Activated CD4-positive, alpha-beta T cell treated with anti-CD3 and anti-CD28 coated beads for 36 hours (primary cell): ENCODE measurements at regions not wholly inside any gene's neighbourhood (a gene's known extent, or its start where the extent isn't known, plus 50 kb on each side); places are given as distances from the start of the nearest gene placed in this dataset.

Source experiments
- ATAC-seq: fragments of 200-7000 bp; cut with Tn5 transposase; one replicate; pipeline ENCODE4 v1.10.0; 2021; ENCODE audit warnings: mild to moderate bottlenecking, moderate library complexity
- CTCF ChIA-PET: fragments of 350-600 bp; sonication (Branson Sonifier 250); formaldehyde crosslinking; loops from one replicate; lab custom pipeline; 2021; ENCODE audit warnings: antibody characterized with exemption; lab: Charles Lee
- POLR2A ChIA-PET: fragments of 350-600 bp; sonication (Branson Sonifier 250); formaldehyde crosslinking; loops from one replicate; lab custom pipeline; 2021; ENCODE audit warnings: antibody characterized with exemption, inconsistent platforms; lab: Charles Lee
- DNase-seq: peaks from one replicate; pipeline ENCODE4 v3.0.0-alpha.2; 2020
- H3K27ac Mint-ChIP-seq: one replicate; pipeline ENCODE4 v1.8.0; 2021; ENCODE audit warnings: mixed read lengths
- H3K27me3 Mint-ChIP-seq: one replicate; pipeline ENCODE4 v1.8.0; 2021; ENCODE audit warnings: mixed read lengths
- H3K36me3 Mint-ChIP-seq: one replicate; pipeline ENCODE4 v1.8.0; 2021; ENCODE audit warnings: low read depth, mixed read lengths
- H3K4me1 Mint-ChIP-seq: one replicate; pipeline ENCODE4 v1.8.0; 2021; ENCODE audit warnings: mixed read lengths
- H3K4me3 Mint-ChIP-seq: one replicate; pipeline ENCODE4 v1.8.0; 2021; ENCODE audit warnings: mild to moderate bottlenecking, moderate library complexity, mixed read lengths
- H3K9me3 Mint-ChIP-seq: one replicate; pipeline ENCODE4 v1.8.0; 2021; ENCODE audit warnings: low read depth, mixed read lengths
- intact Hi-C, 2 experiments: fragments of 100-400 bp; cut with DNase I in 1 of 2; cut with micrococcal nuclease in 1 of 2; formaldehyde crosslinking; loops; one replicate each; pipeline versions ENCODE4 v1.14.2 to v1.15.1; 2022 to 2024; cut with DNase I, micrococcal nuclease

GRCh38 chr7:41375582-41375981 lies 327.3 kb downstream of the INHBA start:
- no peaks in the 10 kb centered on the region for H3K4me1 Mint-ChIP-seq
- ChIA-PET CTCF (interaction anchor here (0.6 kb wide), 1 partner anchor 43 kb away, joined by 4 read pairs; no protein-coding TSS in a partner anchor), POLR2A (no interaction called here)
- DNase-seq (no peak), ATAC-seq (no peak)
- no peaks in the 10 kb centered on the region for H3K27me3 Mint-ChIP-seq
- intact Hi-C loops = no loop called here
- no peak overlapping the region for H3K4me3 Mint-ChIP-seq
- no peak overlapping the region for H3K27ac Mint-ChIP-seq
- H3K9me3 Mint-ChIP-seq = peaks cover 2% of the 10 kb centered on the region
- no peaks in the 10 kb centered on the region for H3K36me3 Mint-ChIP-seq

DNA sequence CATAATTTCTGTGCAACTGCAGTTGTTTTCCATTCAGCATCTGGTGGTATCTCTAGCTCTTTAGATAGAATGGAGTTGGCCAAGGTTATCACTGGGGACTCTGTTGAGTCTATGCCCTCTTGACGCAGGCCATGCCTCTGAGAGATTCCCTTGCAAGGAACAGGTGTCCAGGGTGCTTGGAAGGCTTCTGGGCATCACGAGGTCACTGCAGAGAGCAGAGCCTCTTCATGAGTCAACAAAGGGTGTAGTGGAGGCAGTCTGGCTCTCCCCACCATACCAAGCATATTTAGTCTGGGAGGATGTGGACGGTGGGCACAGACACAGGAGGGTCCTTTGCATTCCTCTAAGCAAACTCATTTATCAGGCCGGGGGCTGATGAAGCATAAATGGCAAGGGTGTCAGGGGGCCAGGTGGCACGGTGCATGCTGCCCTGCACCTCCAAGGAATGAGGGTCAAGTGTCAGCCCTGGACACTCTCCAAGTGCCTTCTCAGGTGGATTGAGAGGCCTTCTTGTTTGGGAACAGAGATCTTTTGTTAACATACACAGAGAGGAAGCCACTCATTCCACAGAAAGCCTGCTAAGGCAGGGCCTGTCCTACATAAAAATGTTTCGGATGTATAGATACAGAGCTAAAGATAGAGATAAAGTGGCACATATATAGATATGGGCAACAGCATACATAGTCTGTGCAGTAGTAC lies 328.6 kb downstream of the INHBA start:
- intact Hi-C loops = no loop called here
- H3K4me1 Mint-ChIP-seq = no peaks in the 10 kb centered on the region
- no peak overlapping the region for H3K4me3 Mint-ChIP-seq
- no peaks in the 10 kb centered on the region for H3K36me3 Mint-ChIP-seq
- ATAC-seq = no peak
- peaks cover 2% of the 10 kb centered on the region for H3K9me3 Mint-ChIP-seq
- POLR2A ChIA-PET = no interaction called here
- no peak for DNase-seq
- CTCF ChIA-PET = no interaction called here
- no peaks in the 10 kb centered on the region for H3K27me3 Mint-ChIP-seq
- no peak overlapping the region for H3K27ac Mint-ChIP-seq

- no peak for ATAC-seq
- peaks cover 6% of the 10 kb centered on the region for H3K9me3 Mint-ChIP-seq
These were observed 334.7 kb downstream of the INHBA start for GRCh38 chr7:41367967-41368882.

DNA sequence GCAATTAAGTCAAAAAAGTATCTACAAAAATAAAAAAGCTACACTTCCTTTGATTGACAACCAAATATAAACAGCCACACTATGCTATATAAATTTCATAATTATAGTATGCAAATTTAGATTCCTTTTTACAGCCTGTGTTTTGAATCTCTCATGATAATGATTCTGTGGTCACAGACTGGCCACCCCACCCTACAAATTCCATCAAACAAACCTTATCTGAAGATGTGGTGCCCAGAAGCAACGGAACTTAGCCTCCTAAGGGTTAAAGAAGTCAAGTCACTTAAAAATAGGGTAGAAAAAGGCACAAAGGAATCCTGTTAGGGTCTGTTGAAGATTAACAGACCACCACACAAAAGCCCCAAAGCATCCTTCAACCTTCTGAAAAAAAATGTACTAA lies 351.8 kb downstream of the INHBA start:
- no peaks in the 10 kb centered on the region for H3K4me1 Mint-ChIP-seq
- H3K4me3 Mint-ChIP-seq = no peak overlapping the region
- DNase-seq = no peak
- H3K36me3 Mint-ChIP-seq = no peaks in the 10 kb centered on the region
- intact Hi-C loops = no loop called here
- H3K9me3 Mint-ChIP-seq = peaks cover 4% of the 10 kb centered on the region
- POLR2A ChIA-PET = no interaction called here
- ATAC-seq = no peak
- H3K27ac Mint-ChIP-seq = no peak overlapping the region
- CTCF ChIA-PET = no interaction called here
- H3K27me3 Mint-ChIP-seq = no peaks in the 10 kb centered on the region

More at GRCh38 chr7:41367967-41368882, 334.7 kb downstream of the INHBA start:
- CTCF ChIA-PET = no interaction called here
- H3K27ac Mint-ChIP-seq = no peak overlapping the region
- no peaks in the 10 kb centered on the region for H3K27me3 Mint-ChIP-seq
- no peaks in the 10 kb centered on the region for H3K36me3 Mint-ChIP-seq
- no peak for DNase-seq
- no peaks in the 10 kb centered on the region for H3K4me1 Mint-ChIP-seq
- POLR2A ChIA-PET = no interaction called here
- H3K4me3 Mint-ChIP-seq = no peak overlapping the region
- intact Hi-C loops = no loop called here

GRCh38 chr7:41346878-41347277 lies 356.0 kb downstream of the INHBA start:
- ATAC-seq = no peak
- DNase-seq = no peak
- Mint-ChIP-seq H3K9me3 (peaks cover 4% of the 10 kb centered on the region), H3K4me1 (no peaks in the 10 kb centered on the region), H3K27me3 (no peaks in the 10 kb centered on the region), H3K36me3 (no peaks in the 10 kb centered on the region), H3K27ac (no peak overlapping the region), H3K4me3 (no peak overlapping the region)
- ChIA-PET POLR2A (no interaction called here), CTCF (no interaction called here)
- intact Hi-C loops = no loop called here

- ChIA-PET POLR2A (interaction anchor here (0.7 kb wide), 1 partner anchor 361 kb away, joined by 7 read pairs; no protein-coding TSS in a partner anchor), CTCF (interaction anchor here (0.8 kb wide), 1 partner anchor 325 kb away, joined by 3 read pairs; no protein-coding TSS in a partner anchor)
- H3K4me1 Mint-ChIP-seq = no peaks in the 10 kb centered on the region
- H3K27ac Mint-ChIP-seq = no peak overlapping the region
- no peaks in the 10 kb centered on the region for H3K27me3 Mint-ChIP-seq
- no peak for DNase-seq
- ATAC-seq = no peak
- peaks cover 3% of the 10 kb centered on the region for H3K9me3 Mint-ChIP-seq
- no peak overlapping the region for H3K4me3 Mint-ChIP-seq
- intact Hi-C loops = no loop called here
- H3K36me3 Mint-ChIP-seq = no peaks in the 10 kb centered on the region
These were observed 362.8 kb downstream of the INHBA start for GRCh38 chr7:41339913-41340676.

GRCh38 chr7:41336981-41337380 lies 365.9 kb downstream of the INHBA start:
- Mint-ChIP-seq H3K4me3 (no peak overlapping the region), H3K36me3 (no peaks in the 10 kb centered on the region), H3K27ac (no peak overlapping the region), H3K27me3 (no peaks in the 10 kb centered on the region), H3K4me1 (no peaks in the 10 kb centered on the region), H3K9me3 (peaks cover 2% of the 10 kb centered on the region)
- POLR2A ChIA-PET = no interaction called here
- CTCF ChIA-PET = no interaction called here
- no peak for DNase-seq
- intact Hi-C loops = no loop called here
- no peak for ATAC-seq

DNA sequence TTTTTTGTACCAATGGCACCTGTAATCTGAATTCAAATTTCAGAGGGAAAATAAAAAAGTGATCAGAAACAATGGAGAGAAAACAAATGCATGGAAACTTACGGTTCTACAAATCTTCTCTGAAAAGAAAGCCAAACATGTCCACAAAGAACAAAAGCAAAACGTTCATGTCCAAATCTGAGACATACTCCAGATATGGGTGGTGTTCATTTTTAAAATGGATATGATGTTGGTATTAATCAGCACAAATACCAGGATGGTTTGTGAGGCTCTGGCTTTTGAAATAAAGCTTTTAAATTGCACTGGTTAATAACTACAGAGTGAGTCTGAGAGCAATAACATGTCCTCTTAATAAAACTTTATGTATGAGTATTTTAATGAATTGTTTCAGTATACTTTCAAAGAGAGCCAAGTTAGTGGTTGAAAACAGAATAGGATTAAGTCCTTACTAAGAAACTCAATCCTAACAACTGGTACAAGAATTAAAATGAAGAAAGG lies 366.4 kb downstream of the INHBA start:
- intact Hi-C loops = no loop called here
- ChIA-PET CTCF (no interaction called here), POLR2A (no interaction called here)
- Mint-ChIP-seq H3K4me1 (no peaks in the 10 kb centered on the region), H3K27me3 (no peaks in the 10 kb centered on the region), H3K27ac (no peak overlapping the region), H3K36me3 (no peaks in the 10 kb centered on the region), H3K4me3 (no peak overlapping the region), H3K9me3 (peaks cover 2% of the 10 kb centered on the region)
- no peak for DNase-seq
- no peak for ATAC-seq

DNA sequence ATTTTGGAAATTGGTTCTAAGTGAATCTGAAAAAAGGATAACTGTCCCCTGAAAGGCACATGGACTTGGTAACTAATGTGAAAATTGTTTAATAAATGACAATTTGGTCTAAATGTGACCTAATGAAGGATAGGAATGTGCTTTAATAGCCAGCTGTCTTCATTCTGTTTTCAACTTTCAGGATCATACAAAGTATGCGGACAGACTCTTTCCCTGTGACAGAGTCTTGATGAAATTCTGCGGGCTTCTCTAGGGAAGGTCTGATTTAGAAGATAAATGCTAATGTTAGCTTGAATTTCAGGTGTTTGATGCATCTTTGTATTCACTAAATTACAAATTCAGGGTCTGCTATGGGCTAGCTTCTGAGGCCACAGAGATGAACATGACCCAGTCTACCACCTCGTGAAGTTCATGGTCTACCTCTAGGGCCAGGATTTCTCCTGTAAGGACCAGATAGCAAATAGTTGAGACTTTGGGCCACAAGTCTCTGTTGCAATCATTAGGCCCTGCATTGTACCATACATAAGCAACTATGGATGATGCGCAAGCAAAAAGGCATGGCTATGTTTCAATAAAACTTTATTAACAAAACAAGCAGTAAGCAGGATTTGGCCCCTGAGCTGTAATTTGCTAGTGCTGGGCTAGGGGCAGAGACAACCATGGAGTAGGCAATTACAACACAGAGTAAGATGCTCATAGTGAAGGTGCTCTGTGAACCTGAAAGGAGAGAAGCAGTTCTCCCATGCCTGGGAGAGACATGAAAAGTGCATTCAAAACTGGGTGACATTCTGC lies 368.6 kb downstream of the INHBA start:
- no peaks in the 10 kb centered on the region for H3K4me1 Mint-ChIP-seq
- H3K36me3 Mint-ChIP-seq = no peaks in the 10 kb centered on the region
- no peak for DNase-seq
- no peak for ATAC-seq
- CTCF ChIA-PET = no interaction called here
- intact Hi-C loops = no loop called here
- no peaks in the 10 kb centered on the region for H3K27me3 Mint-ChIP-seq
- H3K27ac Mint-ChIP-seq = no peak overlapping the region
- H3K4me3 Mint-ChIP-seq = no peak overlapping the region
- H3K9me3 Mint-ChIP-seq = peaks cover 2% of the 10 kb centered on the region
- POLR2A ChIA-PET = no interaction called here

DNA sequence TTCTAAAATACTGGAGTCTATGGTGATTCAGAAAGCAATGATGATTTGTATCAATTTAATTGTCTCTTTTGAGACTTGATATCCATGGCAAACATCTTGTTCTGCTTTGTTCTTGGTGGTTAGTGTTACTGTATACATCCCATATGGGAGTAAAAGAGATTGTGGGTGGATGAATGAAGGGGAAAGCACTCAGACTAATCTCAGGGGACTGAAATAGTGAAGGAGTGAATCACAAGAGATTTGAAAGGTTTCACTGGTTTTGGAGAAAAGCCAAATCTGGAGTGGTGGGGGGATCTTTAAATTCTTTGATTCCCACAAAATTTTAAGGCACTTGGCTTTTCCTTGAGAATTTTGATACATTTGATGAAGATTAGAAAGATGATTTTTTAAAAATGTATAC lies 369.4 kb downstream of the INHBA start:
- Mint-ChIP-seq H3K36me3 (no peaks in the 10 kb centered on the region), H3K4me1 (no peaks in the 10 kb centered on the region), H3K4me3 (no peak overlapping the region), H3K27me3 (no peaks in the 10 kb centered on the region), H3K9me3 (peaks cover 2% of the 10 kb centered on the region), H3K27ac (no peak overlapping the region)
- intact Hi-C loops = no loop called here
- ATAC-seq (no peak), DNase-seq (no peak)
- CTCF ChIA-PET = no interaction called here
- POLR2A ChIA-PET = no interaction called here

DNA sequence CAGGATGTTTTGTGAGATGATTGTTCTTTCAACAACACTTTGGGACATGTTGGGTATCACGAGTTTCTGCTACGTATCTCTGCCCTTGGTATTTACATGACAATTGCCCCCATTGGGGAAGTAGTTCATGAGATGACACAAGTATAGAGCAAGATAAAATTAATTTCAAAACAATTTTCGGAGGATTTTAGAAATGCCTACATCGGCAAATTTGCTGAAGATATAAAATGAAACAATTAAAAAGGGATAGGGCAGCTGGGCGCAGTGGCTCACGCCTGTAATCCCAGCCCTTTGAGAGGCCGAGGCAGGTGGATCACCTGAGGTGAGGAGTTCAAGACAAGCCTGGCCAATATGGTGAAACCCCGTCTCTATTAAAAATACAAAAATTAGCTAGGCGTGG lies 371.7 kb downstream of the INHBA start:
- no peaks in the 10 kb centered on the region for H3K36me3 Mint-ChIP-seq
- H3K4me1 Mint-ChIP-seq = no peaks in the 10 kb centered on the region
- ChIA-PET POLR2A (no interaction called here), CTCF (no interaction called here)
- no peaks in the 10 kb centered on the region for H3K27me3 Mint-ChIP-seq
- ATAC-seq (no peak), DNase-seq (no peak)
- no peak overlapping the region for H3K4me3 Mint-ChIP-seq
- H3K27ac Mint-ChIP-seq = no peak overlapping the region
- intact Hi-C loops = no loop called here
- H3K9me3 Mint-ChIP-seq = peaks cover 5% of the 10 kb centered on the region
